GM19467 (cell line): ENCODE measurements at regions not wholly inside any gene's neighbourhood (a gene's known extent, or its start where the extent isn't known, plus 50 kb on each side); places are given as distances from the start of the nearest gene placed in this dataset.
"Not testable (repeated sequence)": the region's sequence is repeated elsewhere in the genome, so short reads cannot be mapped to it uniquely, and the experiment has no call there.

Experiments used
- ATAC-seq: cut with Tn5 transposase; IDR thresholded peaks from one replicate; pipeline ENCODE4 v1.9.1; 2021; ENCODE audit warnings: mild to moderate bottlenecking, moderate library complexity; ENCODE audit not compliant: unreplicated experiment

DNA sequence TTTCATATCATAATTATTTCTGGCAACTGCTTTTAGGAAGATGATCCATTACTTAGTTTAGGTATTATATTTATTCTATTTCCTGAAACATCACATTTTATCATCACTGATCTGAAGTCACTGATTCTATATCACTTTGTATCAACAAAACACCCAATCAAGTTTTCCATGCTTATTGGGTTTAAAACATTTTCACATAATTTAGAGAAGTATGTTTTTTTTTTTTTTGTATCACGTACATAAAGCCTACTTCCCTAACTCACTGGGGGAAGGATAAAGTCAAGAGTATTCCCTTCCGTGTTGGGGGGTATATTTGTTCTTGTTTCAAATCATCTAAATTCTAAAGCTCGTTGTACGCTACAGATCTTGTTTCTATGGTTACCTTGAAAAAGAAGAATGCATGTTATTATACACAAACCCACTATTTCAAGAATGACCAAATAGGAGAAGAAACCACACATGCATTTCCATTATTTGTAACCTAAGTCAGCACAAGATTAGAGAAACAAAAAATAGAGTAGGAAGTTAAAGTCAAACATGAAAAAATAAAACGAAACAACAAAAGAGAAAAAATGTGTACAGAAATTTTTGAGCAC lies 637.2 kb upstream of the MIR17HG start:
- no peak for ATAC-seq

DNA sequence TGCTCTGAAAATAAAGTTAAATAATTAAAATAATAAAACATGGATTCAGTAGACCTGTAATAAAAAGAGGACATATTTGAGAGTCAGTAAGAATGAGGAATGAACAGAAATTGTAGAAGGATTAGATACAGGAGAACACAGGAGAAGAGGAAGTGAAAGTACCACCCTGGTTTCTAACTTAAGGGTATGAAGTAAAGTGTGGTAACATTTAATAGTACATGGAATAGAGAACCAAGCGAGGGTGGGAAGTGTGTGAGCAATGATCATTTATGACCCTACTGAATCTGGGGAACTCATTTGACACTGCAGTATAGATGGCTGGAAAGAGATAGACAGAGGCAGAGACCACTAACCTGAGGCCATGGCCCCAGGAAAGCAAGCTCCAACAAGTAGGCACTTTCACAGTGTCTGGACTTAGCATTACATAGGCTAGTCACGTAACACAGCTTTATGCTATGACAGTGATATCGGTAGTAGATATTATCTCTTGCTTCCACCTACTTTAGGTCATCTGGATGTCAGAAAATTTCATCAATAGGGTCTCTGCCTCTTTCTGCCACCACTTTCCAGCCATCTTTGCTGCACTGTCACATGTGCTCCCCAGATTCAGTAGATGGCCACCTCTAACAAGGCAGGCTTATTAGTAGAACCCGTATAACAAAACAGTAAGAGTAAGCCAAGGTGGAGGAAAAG lies 633.9 kb upstream of the MIR17HG start:
- no peak for ATAC-seq

DNA sequence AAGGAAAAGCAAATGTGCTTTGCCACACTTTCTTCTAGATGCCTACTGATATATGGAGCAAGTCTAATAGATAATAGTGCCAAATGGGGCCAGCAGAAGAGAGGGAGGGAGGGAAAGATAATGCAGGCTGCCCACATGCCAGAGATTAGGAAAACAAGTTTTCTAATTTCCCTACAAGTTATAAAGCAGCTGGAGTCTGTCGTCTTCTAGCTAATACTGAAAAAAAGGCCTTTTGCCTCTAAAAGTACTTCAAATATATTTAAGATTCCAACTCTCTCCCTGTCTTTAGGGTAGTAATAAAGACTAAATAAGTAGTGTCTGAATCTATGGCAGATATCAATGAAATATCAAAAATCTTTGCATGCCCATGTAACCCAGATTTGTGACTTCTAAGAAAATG lies 632.0 kb upstream of the MIR17HG start:
- no peak for ATAC-seq

DNA sequence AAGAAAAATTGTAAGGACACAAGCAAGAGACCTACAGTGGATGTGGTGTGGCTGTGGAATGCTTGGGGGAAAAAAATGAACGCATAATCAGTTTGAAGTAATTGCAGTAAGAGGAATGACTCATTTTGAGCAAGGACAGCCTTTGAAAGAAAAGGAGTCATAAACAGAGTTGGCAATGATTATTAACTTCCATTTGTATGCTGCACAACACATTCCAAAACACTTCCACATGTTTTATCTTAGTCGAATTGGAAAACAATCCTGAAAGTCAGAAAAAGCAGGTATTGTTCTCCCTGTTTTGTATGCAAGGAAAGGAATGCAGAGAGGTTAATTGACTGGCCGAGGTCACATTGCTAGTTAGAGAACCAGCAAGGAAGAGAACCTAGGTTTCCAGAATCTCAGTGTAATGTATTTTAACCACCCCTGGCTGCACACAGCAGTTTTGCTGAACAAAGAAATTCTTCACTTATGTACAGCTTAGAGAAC lies 630.0 kb upstream of the MIR17HG start:
- ATAC-seq = no peak

DNA sequence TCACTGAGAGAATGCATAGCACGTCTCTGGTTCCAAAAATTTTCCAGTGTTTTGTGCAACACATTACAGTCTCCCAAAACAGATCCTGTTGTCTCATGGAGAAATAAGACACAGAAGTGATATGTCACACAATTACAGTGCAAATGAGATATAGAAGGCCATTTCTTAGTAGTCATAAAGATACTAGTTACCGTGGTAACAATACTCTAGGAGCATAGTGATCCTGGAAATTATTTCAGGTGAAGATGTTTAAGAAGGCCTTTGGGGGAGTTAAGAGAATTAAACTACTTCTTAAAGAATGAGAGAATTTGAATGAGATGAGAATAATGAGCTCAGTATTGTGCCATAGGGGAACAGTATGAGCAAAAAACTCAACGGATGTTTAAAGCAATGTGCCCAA lies 628.0 kb upstream of the MIR17HG start:
- no peak for ATAC-seq

DNA sequence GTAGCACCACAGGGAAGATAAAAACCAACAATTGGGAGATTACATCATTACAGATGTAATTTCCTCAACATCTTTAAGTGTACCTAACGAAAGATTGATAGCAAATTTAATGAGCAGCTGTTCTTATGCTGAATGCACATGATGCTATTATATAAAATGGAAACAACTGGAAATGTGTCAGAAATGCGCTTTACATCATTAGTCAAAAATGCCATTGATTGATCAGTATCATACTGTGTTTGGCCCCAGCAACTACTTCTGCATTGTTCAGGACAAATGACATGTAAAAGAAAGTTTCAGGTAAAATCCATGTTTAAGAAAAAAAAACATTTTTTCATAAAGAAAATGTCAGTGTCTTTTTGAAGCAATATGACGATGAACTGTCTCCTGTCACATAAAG lies 625.5 kb upstream of the MIR17HG start:
- no peak for ATAC-seq

DNA sequence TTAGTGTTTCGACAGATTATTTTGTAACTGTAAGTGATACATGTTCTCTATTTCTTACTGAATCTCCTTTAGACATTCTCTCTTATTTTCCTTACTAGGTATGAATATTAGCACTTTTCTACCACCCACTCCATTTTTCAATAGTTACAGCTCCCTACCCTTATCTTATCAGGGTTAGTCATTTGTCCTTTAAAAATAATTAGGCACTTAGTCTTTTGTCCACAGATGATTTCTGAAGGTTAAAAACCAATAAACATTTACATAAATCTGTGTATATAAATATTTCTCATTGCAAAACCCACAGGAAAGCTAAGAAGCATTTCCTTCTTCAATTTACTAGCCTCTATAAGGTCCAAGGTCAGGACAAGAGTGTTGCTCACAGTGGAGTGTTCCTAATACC lies 624.1 kb upstream of the MIR17HG start:
- ATAC-seq = no peak

DNA sequence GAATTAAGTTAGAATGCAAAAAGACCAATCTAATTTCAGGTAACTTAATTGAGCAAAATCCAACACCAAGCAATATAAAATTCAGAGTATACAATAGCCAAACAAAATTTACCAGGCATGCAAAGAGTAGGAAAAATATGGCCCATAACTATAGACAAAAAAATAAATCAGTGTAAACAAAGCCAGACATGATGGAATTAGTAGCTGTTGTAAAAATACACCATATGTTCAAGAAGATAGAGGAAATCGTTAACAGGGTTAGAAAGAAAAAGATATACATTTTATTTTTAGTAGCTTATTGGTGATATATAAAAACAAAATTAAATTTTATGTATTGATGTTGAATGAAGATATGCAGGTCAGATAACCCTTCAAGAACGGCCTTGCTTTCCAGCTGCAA lies 621.1 kb upstream of the MIR17HG start:
- ATAC-seq = no peak

DNA sequence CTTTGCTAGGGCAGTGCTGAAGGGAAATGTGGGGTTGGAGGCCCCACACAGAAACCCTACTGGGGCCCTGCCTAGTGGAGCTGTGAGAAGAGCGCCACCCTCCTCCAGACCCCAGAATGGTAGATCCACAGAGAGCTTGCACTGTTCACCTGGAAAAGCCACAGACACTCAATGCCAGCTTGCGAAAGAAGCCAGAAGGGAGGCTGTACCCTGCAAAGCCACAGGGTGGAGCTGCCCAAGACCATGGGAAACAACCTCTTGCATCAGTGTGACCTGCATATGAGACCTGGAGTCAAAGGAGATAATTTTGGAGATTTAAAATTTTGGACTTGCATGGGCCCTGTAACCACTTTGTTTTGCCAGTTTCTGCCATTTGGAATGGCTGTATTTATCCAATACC lies 615.4 kb upstream of the MIR17HG start:
- ATAC-seq = no peak

DNA sequence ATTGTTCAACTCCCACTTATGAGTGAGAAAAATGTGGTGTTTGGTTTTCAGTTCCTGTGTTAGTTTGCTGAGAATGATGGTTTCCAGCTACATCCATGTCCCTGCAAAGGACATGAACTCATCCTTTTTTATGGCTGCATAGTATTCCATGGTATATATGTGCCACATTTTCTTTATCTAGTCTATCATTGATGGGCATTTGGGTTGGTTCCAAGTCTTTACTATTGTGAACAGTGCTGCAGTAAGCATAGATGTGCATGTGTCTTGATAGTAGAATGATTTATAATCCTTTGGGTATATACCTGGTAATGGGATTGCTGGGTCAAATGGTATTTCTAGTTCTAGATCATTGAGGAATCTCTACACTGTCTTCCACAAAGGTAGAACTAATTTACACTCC lies 613.0 kb upstream of the MIR17HG start:
- ATAC-seq = not testable (repeated sequence)

DNA sequence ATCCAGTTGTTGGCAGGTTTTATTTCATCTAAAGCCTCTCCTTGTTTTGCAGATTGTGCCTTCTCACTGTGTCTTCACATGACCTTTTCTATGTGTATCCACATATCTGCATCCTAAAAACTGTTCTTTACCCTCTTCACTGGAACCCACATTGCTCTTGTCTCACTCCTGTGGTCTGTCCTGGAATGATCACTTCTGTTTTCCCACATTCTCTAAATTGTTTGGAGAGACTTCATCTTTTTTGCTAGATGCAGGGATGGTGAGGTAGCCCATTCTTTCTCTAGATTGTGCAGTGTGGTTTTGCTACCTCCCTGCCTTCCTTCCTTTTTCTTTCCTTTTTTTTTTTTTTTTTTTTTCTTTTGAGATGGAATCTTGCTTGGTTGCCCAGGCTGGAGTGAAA lies 608.6 kb upstream of the MIR17HG start:
- ATAC-seq = no peak

DNA sequence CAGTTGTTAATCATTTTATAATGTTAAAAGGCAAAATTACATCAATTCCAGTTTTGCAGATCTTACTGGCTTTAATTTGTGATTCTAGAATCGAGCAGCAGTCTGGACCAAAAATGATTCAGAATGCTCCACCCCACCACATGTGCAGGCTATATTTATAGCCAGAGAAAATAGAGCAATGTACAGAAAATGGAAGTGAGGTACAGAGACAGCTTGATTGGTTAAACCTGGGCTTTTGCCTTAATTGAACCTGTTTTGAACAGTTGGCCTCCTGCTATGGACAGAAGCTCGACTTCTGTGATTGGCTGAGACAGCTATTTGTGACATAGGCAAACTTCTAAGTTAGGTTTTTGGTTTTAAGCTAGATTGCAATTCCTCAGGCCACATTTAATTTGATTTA lies 607.4 kb upstream of the MIR17HG start:
- ATAC-seq = no peak

DNA sequence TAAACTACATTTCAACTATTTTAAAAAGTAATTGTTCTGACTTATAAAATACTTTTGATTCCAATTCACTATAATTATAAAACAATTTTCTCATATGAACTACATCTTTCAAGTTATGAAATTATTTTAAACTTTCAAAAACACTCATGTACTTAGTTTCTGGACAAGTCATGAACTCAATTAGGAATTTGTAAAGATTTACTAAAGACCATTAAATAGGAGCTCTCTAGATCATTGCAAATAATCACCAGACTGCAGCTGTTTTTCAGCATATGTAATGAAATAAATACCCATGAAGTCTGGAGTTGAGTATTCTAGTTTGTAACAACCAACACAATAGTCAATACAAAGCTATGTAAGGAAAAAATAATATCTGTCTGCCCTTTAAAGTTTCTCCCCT lies 605.1 kb upstream of the MIR17HG start:
- no peak for ATAC-seq

DNA sequence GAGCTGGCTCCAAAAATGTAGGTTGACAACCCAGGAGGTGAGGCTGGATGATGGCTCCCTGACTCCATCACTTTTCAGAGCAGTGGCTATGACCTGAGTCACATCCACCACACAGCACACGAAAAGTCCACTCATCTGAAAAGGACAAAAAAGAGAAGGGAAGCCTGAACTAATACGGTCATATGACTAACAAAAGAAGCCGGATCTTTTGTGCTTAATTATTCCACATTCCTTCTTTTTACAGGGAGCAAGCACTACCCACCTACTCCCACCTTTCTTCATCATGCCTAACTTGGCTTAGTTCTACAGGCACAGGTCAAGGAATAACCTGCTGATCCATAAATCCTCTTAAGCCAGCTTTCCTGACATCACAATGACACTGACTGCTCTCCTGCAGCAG lies 601.3 kb upstream of the MIR17HG start:
- no peak for ATAC-seq

DNA sequence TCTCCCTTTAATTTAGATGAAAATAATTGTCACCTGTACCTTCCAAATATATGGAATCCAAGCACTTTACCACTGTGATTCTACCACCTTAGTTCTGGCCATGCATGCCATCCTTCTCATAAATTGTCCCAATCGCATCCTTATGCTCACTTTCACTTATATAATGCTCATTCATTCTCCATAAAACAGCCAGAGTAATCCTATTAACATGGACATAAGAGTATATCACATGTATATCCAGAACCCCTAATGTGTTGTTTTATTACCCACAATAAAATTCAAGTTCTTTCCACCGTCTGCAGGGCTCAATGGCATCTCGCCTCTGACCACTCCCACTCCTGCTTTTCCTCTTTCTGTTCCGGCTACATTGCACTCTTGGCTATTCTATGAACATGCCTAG lies 597.5 kb upstream of the MIR17HG start:
- no peak for ATAC-seq

DNA sequence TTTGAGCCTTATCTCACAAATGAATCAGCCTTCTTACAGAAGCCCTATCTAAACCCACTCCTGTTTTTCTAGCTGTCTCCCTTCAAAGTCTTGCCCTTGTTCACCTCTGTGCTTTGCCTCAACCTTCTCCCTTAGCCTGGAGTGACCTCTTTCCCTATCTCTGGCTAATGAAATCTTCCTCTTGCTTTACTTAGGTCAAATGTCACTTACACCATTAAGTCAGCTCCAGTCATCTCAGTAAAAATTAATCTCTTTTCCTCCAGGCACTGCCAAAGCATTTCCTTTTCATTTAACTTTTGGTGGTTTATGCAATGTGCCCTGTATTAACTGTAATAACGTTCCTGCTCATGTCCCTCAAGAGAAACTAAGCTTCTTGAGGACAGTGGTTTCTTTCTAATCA lies 596.5 kb upstream of the MIR17HG start:
- no peak for ATAC-seq

DNA sequence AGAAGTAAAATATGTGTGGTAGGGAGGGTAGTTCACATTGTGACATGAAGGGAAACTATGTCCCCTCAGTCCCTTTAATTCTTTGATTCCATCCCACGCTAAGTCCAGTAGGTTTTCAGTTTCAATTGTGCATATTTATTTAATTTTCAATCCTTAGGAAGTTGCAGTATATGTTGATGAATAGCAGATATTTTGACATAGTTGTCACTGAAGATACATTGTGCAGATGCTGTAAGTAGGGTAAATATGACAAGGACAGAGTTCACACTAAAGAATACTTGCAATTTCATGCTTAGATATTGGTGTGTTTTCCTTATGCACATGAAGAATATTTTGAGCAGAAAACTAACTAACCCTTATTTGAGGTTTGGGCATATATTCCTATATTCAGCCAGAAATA lies 595.4 kb upstream of the MIR17HG start:
- no peak for ATAC-seq

DNA sequence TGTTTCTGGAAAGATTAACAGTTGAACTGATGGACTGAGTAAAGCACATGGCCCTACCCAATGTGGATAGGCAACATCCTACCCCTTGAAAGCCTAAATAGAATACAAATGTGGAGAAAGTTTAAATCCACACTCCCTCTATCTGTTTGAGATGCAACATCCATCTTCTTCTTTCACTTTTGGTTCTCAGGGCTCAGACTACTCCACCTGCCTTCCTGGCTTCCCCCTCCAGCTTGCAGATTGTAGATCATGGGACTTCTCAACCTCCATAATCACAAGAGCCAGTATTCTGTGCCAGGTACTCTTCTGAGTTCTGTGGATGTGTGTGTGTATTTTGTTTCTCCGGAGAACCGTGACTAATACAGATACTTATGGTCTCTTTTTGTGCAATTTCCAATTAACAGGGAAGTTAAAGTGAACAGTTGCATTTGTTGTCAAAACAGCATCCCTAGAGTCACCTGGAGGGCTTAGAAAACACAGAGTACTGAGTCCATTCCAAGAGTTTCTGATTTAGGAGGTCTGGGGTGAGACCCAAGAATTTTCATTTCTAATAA lies 590.3 kb upstream of the MIR17HG start:
- ATAC-seq = no peak

DNA sequence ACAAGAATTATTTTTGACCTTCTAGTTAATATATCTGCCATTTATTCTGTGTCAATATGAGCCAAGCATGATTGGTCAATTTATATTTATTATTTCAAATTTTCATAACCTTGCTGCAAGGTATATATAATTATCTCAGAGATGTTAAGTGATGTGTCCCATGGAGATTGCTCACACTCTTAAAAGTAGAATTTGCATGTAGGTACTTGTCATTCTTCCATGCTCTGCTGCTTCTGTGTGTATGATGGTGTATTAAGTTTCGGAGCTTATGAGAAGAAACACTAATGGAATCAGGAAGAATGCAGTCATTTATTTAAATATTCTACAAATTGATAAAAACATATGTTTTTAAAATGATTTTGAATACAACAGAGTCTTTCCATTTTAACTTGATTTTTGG lies 586.8 kb upstream of the MIR17HG start:
- ATAC-seq = no peak

DNA sequence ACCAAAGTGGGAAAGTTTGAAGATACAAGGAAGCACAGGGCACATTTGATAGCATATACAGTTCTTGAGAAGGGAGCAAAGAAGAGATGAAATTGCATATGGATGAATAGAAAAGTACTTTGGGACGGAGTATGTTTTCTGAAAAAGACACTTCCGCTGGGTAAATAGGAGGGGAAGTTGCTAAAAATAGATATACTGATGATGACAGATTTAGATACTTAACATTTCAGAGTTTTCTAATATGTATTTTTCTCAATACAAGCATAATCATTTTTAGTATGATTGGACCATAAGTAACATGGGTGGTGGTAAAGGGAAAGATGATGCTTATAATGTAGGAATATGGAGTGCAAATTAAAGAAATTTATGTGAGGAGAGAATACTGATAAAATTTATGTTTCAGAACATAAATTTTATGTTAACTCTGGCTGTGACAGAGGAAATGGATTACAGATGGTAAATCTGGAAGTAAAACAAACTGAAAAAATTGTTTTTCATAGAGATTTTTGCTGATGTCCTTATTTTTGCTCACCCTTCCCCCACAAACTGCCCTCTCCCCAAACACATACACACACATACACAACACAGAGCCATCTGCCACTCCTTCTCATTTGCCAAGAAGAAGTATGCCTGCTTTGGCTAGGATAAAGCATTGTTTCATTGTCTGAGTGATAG lies 583.9 kb upstream of the MIR17HG start:
- ATAC-seq = no peak

DNA sequence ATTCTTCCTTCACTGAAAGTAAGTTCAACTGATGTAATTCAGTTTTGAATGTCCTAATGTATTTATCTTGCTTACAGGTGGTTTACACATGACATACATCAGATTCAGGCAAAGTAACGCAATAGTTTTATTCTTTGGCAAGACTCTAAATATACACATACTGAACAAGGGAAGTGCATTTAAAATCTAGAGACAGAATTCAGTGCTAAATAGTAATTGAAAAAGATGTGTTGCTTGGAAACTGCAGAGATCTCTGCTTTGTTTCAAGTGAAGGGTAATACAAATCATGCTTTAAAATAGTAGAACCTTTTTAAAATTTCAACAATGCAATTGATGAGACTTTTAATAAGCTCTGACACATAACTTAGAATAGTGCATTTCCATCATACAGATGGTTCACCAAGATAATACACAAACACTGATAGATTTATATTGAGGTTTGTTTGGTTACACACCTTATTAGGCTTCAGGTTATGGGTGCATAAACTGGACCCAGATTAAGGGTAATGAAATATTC lies 581.0 kb upstream of the MIR17HG start:
- no peak for ATAC-seq

DNA sequence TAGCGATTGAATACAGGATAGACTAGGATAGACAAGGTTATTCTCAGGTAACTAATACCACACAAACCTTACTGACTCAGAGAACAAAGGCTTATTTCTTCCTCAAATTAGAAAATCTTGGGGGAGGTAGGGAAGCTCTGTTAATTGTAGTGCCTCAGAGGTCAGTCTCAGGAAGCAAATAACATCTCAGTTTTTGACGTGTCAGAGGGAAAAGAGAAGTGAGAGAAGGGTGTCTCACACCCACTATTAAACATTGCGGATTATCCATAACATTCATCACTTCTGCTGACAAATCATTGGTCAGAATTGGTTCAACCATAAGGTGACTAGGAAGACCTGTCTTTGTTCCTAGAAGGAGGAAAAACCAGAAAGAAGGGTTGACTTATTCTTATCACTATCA lies 579.4 kb upstream of the MIR17HG start:
- ATAC-seq = no peak
